Erythroblast (primary cell): ENCODE measurements at regions not wholly inside any gene's neighbourhood (a gene's known extent, or its start where the extent isn't known, plus 50 kb on each side); places are given as distances from the start of the nearest gene placed in this dataset.

ENCODE experiments used
- GATA1 ChIP-seq: IDR thresholded peaks from 2 replicates; pipeline ENCODE4 v1.6.1; 2011; ENCODE audit warnings: low read depth, mild to moderate bottlenecking, control low read depth, low read length, moderate library complexity
- POLR2A ChIP-seq: IDR thresholded peaks from 2 replicates; pipeline ENCODE4 v1.6.1; 2011; ENCODE audit warnings: mild to moderate bottlenecking, low read length

DNA sequence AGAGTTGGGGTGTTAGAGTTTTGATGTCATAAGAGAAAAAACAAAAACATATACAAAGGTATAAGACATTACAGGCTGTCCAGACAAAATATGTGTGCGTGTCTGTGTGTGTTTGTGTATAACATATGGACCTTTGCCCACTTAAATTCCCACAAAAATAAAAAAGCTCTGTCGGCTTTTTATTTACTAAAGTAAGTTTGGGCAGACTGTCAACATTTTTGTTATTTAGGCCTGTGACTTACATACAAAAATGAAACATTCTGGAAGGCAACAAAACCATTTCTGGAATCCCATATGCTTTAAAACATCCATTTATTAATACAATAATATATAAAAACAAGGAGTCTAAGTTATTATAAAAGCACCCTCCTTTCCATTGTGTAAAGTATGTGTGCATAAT lies 960.1 kb upstream of the FAT3 start:
- TF ChIP-seq POLR2A, result no peak
- no peak for TF ChIP-seq GATA1
